ENCODE measurements at regions not wholly inside any gene's neighbourhood (a gene's known extent, or its start where the extent isn't known, plus 50 kb on each side); places are given as distances from the start of the nearest gene placed in this dataset.

DNA sequence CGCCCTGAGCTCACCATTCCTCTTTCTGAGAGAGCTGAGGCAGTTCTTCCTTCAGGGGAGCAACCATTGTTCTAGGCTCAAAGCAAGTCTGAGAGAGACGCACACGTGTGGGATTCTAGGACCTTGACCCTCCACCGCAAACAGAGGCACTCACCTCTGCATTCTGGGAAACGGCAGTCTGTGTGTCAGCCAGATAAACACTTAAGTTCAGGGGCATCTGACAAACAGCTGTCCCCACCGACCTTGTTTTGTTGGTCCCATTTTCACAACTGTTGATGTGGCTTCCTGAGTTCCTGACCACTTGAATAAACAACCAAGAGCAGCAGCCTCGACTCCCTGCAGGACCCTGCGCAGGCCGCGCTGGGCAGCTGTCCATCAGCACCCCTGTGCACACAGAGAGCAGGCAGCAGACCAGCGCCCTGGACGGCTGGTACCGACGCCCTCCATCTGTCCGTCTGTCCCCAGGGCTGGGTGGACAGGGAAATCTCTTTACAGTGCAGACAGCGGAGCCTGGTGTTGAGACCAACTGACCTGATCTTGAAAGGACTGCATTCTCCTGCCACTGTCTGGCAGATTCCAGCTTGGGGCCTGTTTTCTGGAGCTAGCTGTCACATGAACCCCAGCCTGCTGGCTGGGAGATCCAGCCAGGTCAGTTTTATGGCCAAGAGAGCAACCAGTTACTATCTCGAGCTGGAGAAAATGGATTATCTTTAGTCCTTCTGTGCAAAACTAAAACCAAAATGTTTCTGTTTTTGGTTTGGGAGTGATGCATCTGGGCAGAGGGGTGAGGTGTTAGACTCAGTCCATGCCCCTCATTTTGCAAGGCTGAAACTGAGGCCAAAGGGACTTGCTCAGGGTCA lies 64.2 kb downstream of the FAM43A start:
- WGBS, result 63% methylated on average over 17 of the region's 17 CpGs
- no peaks in the 10 kb centered on the region for H3K79me1 ChIP-seq (replicated peaks; ENCODE audit: low read length, poor library complexity, severe bottlenecking)

DNA sequence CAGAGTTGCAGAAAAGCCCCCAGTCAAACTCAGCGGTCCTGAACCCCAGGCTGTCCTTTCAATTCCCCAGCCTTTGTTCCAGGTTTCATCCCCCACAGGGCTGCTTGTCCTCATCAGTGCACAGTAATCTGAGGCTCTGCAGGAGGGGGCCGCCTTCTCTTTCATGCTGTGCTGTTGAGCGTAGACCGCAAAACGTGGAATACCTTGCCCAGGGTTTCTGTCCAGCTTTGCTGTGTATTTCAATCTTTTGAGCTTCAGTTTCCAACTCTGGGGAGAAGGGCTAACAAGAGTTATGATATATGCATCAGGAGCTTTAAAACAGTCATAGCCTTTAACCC lies 64.8 kb downstream of the FAM43A start:
- Histone ChIP-seq H3K4me3 (ENCODE audit: insufficient read depth in 1 of 2, low read depth in 1 of 2, low read length in 2 of 2) (no peak overlapping the region), H2BK12ac (ENCODE audit: low read length in 2 of 2) (no peak overlapping the region), H4K91ac (ENCODE audit: low read length) (no peak overlapping the region), H3K27ac (ENCODE audit: low read length, poor library complexity, severe bottlenecking) (no peak overlapping the region), H3K4me2 (ENCODE audit: low read length, poor library complexity, severe bottlenecking) (no peak overlapping the region), H4K8ac (ENCODE audit: low read length) (no peak overlapping the region), H3K4ac (ENCODE audit: low read depth in 1 of 2, low read length in 2 of 2) (no peak overlapping the region), H2BK15ac (ENCODE audit: low read depth, poor library complexity, severe bottlenecking) (no peak overlapping the region), H2BK120ac (ENCODE audit: low read depth, low read length) (no peak overlapping the region), H3K14ac (ENCODE audit: low read length in 2 of 2) (no peak overlapping the region), H3K23ac (ENCODE audit: low read length in 2 of 2) (no peak overlapping the region), H3K18ac (ENCODE audit: low read depth in 1 of 2, low read length in 2 of 2) (no peak overlapping the region), H3K36me3 (ENCODE audit: control insufficient read depth in 1 of 2, insufficient read depth in 2 of 2, low read depth in 1 of 2, low read length in 2 of 2) (no peaks in the 10 kb centered on the region), H3K9me3 (ENCODE audit: control insufficient read depth, low read length) (no peaks in the 10 kb centered on the region), H3K4me1 (ENCODE audit: control insufficient read depth, insufficient read depth, low read depth, low read length) (peaks cover 7% of the 10 kb centered on the region), H3K79me1 (replicated peaks; ENCODE audit: low read length, poor library complexity, severe bottlenecking) (no peaks in the 10 kb centered on the region), H3K9ac (ENCODE audit: low read length) (no peak overlapping the region), H3K27me3 (ENCODE audit: control insufficient read depth in 1 of 2, insufficient read depth in 1 of 2, low read length in 2 of 2) (peaks cover 37 to 50% of the 10 kb centered on the region in 2 experiments), H2AFZ (ENCODE audit: low read depth, low read length) (no peak overlapping the region), H2BK5ac (ENCODE audit: low read depth, low read length, poor library complexity, severe bottlenecking) (no peak overlapping the region), H2AK5ac (ENCODE audit: low read length, severe bottlenecking) (no peak overlapping the region)
- DNase-seq, result no peak
- WGBS, result 74% methylated on average over 5 of the region's 5 CpGs

More for the DNA sequence above, 64.2 kb downstream of the FAM43A start:
- no peak overlapping the region for H4K91ac ChIP-seq (ENCODE audit: low read length)
- H3K18ac ChIP-seq (ENCODE audit: low read depth in 1 of 2, low read length in 2 of 2), result peak overlapping the region in 1 of 2 experiments; percentile 19
- H3K4me3 ChIP-seq (ENCODE audit: insufficient read depth in 1 of 2, low read depth in 1 of 2, low read length in 2 of 2), result no peak overlapping the region
- no peak overlapping the region for H2BK120ac ChIP-seq (ENCODE audit: low read depth, low read length)
- no peak overlapping the region for H2BK15ac ChIP-seq (ENCODE audit: low read depth, poor library complexity, severe bottlenecking)
- no peak overlapping the region for H2AK5ac ChIP-seq (ENCODE audit: low read length, severe bottlenecking)
- no peak overlapping the region for H3K4me2 ChIP-seq (ENCODE audit: low read length, poor library complexity, severe bottlenecking)
- no peak overlapping the region for H3K9ac ChIP-seq (ENCODE audit: low read length)
- no peak overlapping the region for H2BK5ac ChIP-seq (ENCODE audit: low read depth, low read length, poor library complexity, severe bottlenecking)
- H4K8ac ChIP-seq (ENCODE audit: low read length), result no peak overlapping the region
- H3K27ac ChIP-seq (ENCODE audit: low read length, poor library complexity, severe bottlenecking), result no peak overlapping the region
- no peak overlapping the region for H3K14ac ChIP-seq (ENCODE audit: low read length in 2 of 2)
- no peak overlapping the region for H2AFZ ChIP-seq (ENCODE audit: low read depth, low read length)
- peaks cover 37 to 54% of the 10 kb centered on the region in 2 experiments for H3K27me3 ChIP-seq (ENCODE audit: control insufficient read depth in 1 of 2, insufficient read depth in 1 of 2, low read length in 2 of 2)
- DNase-seq, result peak; percentile 58
- no peak overlapping the region for H3K4ac ChIP-seq (ENCODE audit: low read depth in 1 of 2, low read length in 2 of 2)
- H3K36me3 ChIP-seq (ENCODE audit: control insufficient read depth in 1 of 2, insufficient read depth in 2 of 2, low read depth in 1 of 2, low read length in 2 of 2), result no peaks in the 10 kb centered on the region
- H3K23ac ChIP-seq (ENCODE audit: low read length in 2 of 2), result no peak overlapping the region
- peaks cover 7% of the 10 kb centered on the region for H3K4me1 ChIP-seq (ENCODE audit: control insufficient read depth, insufficient read depth, low read depth, low read length)
- no peaks in the 10 kb centered on the region for H3K9me3 ChIP-seq (ENCODE audit: control insufficient read depth, low read length)
- H2BK12ac ChIP-seq (ENCODE audit: low read length in 2 of 2), result peak overlapping the region in 1 of 2 experiments; percentile 6

DNA sequence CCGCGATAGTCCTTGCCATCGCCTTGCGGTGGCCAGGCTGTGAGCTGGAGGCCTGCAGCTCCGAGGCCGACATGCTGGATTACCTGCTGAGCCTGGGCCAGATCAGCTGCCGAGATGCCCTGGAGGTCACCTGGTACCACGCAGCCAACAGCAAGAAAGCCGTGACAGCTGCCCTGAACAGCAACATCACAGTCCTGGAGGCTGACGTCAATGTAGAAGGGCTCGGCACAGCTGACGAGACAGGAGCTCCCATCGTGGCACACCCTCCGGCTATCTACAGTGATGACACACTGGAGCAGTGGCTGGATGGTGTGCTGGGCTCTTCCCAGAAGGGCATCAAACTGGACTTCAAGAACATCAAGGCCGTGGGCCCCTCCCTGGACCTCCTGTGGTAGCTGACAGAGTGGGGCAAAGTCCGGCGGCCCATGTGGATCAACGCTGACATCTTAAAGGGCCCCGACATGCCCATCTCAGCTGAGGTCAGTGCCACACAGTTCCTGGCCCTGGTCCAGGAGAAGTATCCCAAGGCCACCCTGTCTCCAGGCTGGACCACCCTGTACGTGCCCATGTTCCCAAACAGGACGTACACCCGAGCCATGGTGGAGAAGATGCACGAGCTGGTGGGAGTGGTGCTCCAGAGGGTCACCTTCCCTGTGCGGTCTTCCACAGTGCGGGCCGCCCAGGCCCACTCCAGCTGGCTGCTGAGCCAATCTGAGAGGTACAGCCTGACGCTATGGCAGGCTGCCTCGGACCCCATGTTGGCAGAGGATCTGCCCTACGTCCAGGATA lies 70.2 kb downstream of the FAM43A start:
- Histone ChIP-seq H2BK12ac (ENCODE audit: low read length in 2 of 2) (no peak overlapping the region), H3K4me3 (ENCODE audit: insufficient read depth in 1 of 2, low read depth in 1 of 2, low read length in 2 of 2) (no peak overlapping the region), H3K9ac (ENCODE audit: low read length) (no peak overlapping the region), H3K14ac (ENCODE audit: low read length in 2 of 2) (peak overlapping the region in 1 of 2 experiments; percentile 23), H3K9me3 (ENCODE audit: control insufficient read depth, low read length) (no peaks in the 10 kb centered on the region), H4K91ac (ENCODE audit: low read length) (no peak overlapping the region), H3K79me1 (replicated peaks; ENCODE audit: low read length, poor library complexity, severe bottlenecking) (no peaks in the 10 kb centered on the region), H3K36me3 (ENCODE audit: control insufficient read depth in 1 of 2, insufficient read depth in 2 of 2, low read depth in 1 of 2, low read length in 2 of 2) (no peaks in the 10 kb centered on the region), H2BK5ac (ENCODE audit: low read depth, low read length, poor library complexity, severe bottlenecking) (no peak overlapping the region), H2BK15ac (ENCODE audit: low read depth, poor library complexity, severe bottlenecking) (no peak overlapping the region), H3K4me1 (ENCODE audit: control insufficient read depth, insufficient read depth, low read depth, low read length) (no peaks in the 10 kb centered on the region), H3K27me3 (ENCODE audit: control insufficient read depth in 1 of 2, insufficient read depth in 1 of 2, low read length in 2 of 2) (peaks cover 26 to 36% of the 10 kb centered on the region in 2 experiments), H3K23ac (ENCODE audit: low read length in 2 of 2) (no peak overlapping the region), H2AK5ac (ENCODE audit: low read length, severe bottlenecking) (no peak overlapping the region), H4K8ac (ENCODE audit: low read length) (no peak overlapping the region), H3K27ac (ENCODE audit: low read length, poor library complexity, severe bottlenecking) (no peak overlapping the region), H3K4ac (ENCODE audit: low read depth in 1 of 2, low read length in 2 of 2) (no peak overlapping the region), H2AFZ (ENCODE audit: low read depth, low read length) (no peak overlapping the region), H3K4me2 (ENCODE audit: low read length, poor library complexity, severe bottlenecking) (no peak overlapping the region), H3K18ac (ENCODE audit: low read depth in 1 of 2, low read length in 2 of 2) (no peak overlapping the region), H2BK120ac (ENCODE audit: low read depth, low read length) (no peak overlapping the region)
- no peak for DNase-seq
- WGBS, result 92% methylated on average over 29 of the region's 29 CpGs

DNA sequence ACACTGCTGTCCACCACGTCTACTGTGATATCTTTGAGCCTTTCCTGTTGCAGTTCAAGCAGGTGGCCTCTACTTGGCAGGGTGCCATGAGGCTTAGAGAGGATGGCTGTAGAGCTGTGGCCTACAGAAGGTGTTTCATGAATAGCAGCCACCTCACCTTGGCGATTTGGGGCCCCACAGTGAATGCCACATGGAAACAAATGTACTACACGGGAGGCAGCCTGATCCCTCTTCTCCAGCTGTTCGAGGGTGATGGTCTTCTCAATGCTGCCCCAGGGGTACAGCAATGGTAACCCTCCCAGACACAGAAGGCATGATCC lies 70.7 kb downstream of the FAM43A start:
- Histone ChIP-seq H3K14ac (ENCODE audit: low read length in 2 of 2) (no peak overlapping the region), H4K8ac (ENCODE audit: low read length) (no peak overlapping the region), H3K4ac (ENCODE audit: low read depth in 1 of 2, low read length in 2 of 2) (no peak overlapping the region), H3K36me3 (ENCODE audit: control insufficient read depth in 1 of 2, insufficient read depth in 2 of 2, low read depth in 1 of 2, low read length in 2 of 2) (no peaks in the 10 kb centered on the region), H3K27me3 (ENCODE audit: control insufficient read depth in 1 of 2, insufficient read depth in 1 of 2, low read length in 2 of 2) (peaks cover 32 to 41% of the 10 kb centered on the region in 2 experiments), H3K27ac (ENCODE audit: low read length, poor library complexity, severe bottlenecking) (no peak overlapping the region), H2AK5ac (ENCODE audit: low read length, severe bottlenecking) (no peak overlapping the region), H3K18ac (ENCODE audit: low read depth in 1 of 2, low read length in 2 of 2) (no peak overlapping the region), H2BK5ac (ENCODE audit: low read depth, low read length, poor library complexity, severe bottlenecking) (no peak overlapping the region), H3K9ac (ENCODE audit: low read length) (no peak overlapping the region), H3K79me1 (replicated peaks; ENCODE audit: low read length, poor library complexity, severe bottlenecking) (no peaks in the 10 kb centered on the region), H2AFZ (ENCODE audit: low read depth, low read length) (no peak overlapping the region), H2BK12ac (ENCODE audit: low read length in 2 of 2) (no peak overlapping the region), H3K9me3 (ENCODE audit: control insufficient read depth, low read length) (no peaks in the 10 kb centered on the region), H3K4me3 (ENCODE audit: insufficient read depth in 1 of 2, low read depth in 1 of 2, low read length in 2 of 2) (no peak overlapping the region), H3K4me1 (ENCODE audit: control insufficient read depth, insufficient read depth, low read depth, low read length) (no peaks in the 10 kb centered on the region), H2BK15ac (ENCODE audit: low read depth, poor library complexity, severe bottlenecking) (no peak overlapping the region), H2BK120ac (ENCODE audit: low read depth, low read length) (no peak overlapping the region), H3K4me2 (ENCODE audit: low read length, poor library complexity, severe bottlenecking) (no peak overlapping the region), H4K91ac (ENCODE audit: low read length) (no peak overlapping the region), H3K23ac (ENCODE audit: low read length in 2 of 2) (no peak overlapping the region)
- 94% methylated on average over 4 of the region's 4 CpGs for WGBS
- DNase-seq, result no peak

All from mesenchymal stem cell (in vitro differentiated cells and primary cell).